Kidney (tissue), 13 donors: ENCODE measurements at regions not wholly inside any gene's neighbourhood (a gene's known extent, or its start where the extent isn't known, plus 50 kb on each side); places are given as distances from the start of the nearest gene placed in this dataset.

Experiments
- DNase-seq, 5 donors: peaks; one replicate each; pipeline ENCODE4 v3.0.0-alpha.2; 2013 to 2020
- FAIRE-seq: peaks from 2 replicates; lab custom pipeline; 2012; peaks lifted over from hg19 to GRCh38; lab: Jason Lieb, UNC
- H3K27ac ChIP-seq, 2 donors: one replicate each; pipeline ENCODE4 v1.7.0; 2013; ENCODE audit warnings: low read depth in 2 of 2, low read length in 2 of 2, inconsistent platforms in 1 of 2
- H3K27me3 ChIP-seq: one replicate; pipeline ENCODE4 v1.7.1; 2013; ENCODE audit warnings: low read length, inconsistent platforms; ENCODE audit not compliant: control insufficient read depth, insufficient read depth
- H3K36me3 ChIP-seq, 3 donors: one replicate each; pipeline versions ENCODE4 v1.7.0 to v1.7.1; 2013; ENCODE audit warnings: low read length in 3 of 3, control low read depth in 1 of 3, inconsistent platforms in 1 of 3; ENCODE audit not compliant: insufficient read depth in 3 of 3, control insufficient read depth in 2 of 3
- H3K4me1 ChIP-seq, 3 donors: one replicate each; pipeline versions ENCODE4 v1.7.0 to v1.7.1; 2013; ENCODE audit warnings: low read length in 3 of 3, inconsistent platforms in 1 of 3, low read depth in 1 of 3; ENCODE audit not compliant: control insufficient read depth in 2 of 3, insufficient read depth in 2 of 3
- H3K4me3 ChIP-seq, 3 donors: one replicate each; pipeline versions ENCODE4 v1.7.0 to v1.8.1; 2013; ENCODE audit warnings: low read length in 3 of 3, control low read depth in 1 of 3, inconsistent platforms in 1 of 3
- H3K9ac ChIP-seq, 3 donors: one replicate each; pipeline versions ENCODE4 v1.7.0 to v1.7.1; 2013; ENCODE audit warnings: low read length in 3 of 3, control low read depth in 1 of 3, inconsistent platforms in 1 of 3
- H3K9me3 ChIP-seq, 3 donors: one replicate each; pipeline versions ENCODE4 v1.7.0 to v1.7.1; 2013; ENCODE audit warnings: low read length in 3 of 3, control low read depth in 1 of 3, inconsistent platforms in 1 of 3; ENCODE audit not compliant: control insufficient read depth in 2 of 3, insufficient read depth in 1 of 3
- CTCF ChIP-seq: IDR thresholded peaks from 3 replicates; pipeline ENCODE4 v1.5.1; 2012; ENCODE audit warnings: mild to moderate bottlenecking, moderate library complexity, borderline replicate concordance; ENCODE audit not compliant: insufficient read depth; ENCODE audit errors: extremely low read depth
- intact Hi-C: fragments of 100-400 bp; cut with DNase I; formaldehyde crosslinking; loops from one replicate; pipeline ENCODE4 v1.11.1; 2022
- donor health status: control.
- donor health status: control.
- donor health status: control.
- donor health status: control.
- donor health status: control.
- donor health status: DM: yes; HTN: yes; CAD: no.
- donor health status: Normal renal cell carcinoma (clear cell type).

DNA sequence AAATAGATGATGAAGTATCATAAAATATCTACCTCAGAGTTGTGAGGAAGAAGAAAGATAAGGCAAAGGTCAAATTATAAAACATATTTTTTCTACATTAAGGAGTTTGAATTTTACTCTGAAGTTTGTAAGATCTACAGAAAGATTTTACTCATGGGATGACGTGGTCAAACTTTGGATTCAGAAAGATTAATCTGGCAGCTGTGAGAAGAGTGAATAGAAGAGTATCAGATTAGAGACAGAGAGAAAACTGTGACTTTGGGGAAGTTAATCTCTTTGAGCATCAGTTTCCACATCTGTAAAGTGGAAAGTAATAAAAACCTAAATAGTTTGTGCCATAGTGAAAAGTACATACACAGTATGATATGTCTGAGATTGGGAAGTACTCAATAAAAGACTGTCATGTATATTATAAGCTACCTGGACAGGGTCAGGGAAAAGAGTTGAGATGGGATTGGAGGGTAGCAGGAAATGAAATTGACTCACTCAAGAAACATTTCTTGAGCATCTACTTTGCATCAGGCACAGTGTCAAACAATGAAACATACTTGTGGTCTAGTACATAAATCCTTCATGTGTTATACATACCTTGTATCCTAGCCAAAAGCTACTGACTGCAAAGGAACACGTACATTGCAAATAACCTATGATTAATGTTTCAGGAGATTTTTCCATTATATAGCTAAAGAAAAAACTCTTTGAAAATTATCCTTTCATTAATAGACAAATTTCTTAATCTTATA, 222.1 kb downstream of the TMEM200A start:
- Histone ChIP-seq H3K4me3 (no peak overlapping the region), H3K36me3 (no peaks in the 10 kb centered on the region), H3K4me1 (no peaks in the 10 kb centered on the region), H3K27ac (no peak overlapping the region), H3K9me3 (peaks cover 0 to 9% (median 0%) of the 10 kb centered on the region in 3 donors), H3K9ac (no peak overlapping the region), H3K27me3 (no peaks in the 10 kb centered on the region)
- no peak for TF ChIP-seq CTCF
- peak; percentile 37 for FAIRE-seq
- intact Hi-C loops, result no loop called here
- no peak for DNase-seq

- DNase-seq (no peak), FAIRE-seq (no peak)
- Histone ChIP-seq H3K9ac (no peak overlapping the region), H3K36me3 (no peaks in the 10 kb centered on the region), H3K4me3 (no peak overlapping the region), H3K27ac (no peak overlapping the region), H3K9me3 (peaks cover 0 to 9% (median 0%) of the 10 kb centered on the region in 3 donors), H3K27me3 (no peaks in the 10 kb centered on the region), H3K4me1 (no peaks in the 10 kb centered on the region)
- intact Hi-C loops, result no loop called here
- TF ChIP-seq CTCF, result no peak
Measured at GRCh38 chr6:130593200-130593599, 227.4 kb downstream of the TMEM200A start.

- no peak for FAIRE-seq
- TF ChIP-seq CTCF, result no peak
Measured at GRCh38 chr6:130593948-130594347, 228.1 kb downstream of the TMEM200A start.

More at GRCh38 chr6:130593948-130594347, 228.1 kb downstream of the TMEM200A start:
- peaks cover 0 to 9% (median 0%) of the 10 kb centered on the region in 3 donors for H3K9me3 ChIP-seq
- no peak overlapping the region for H3K9ac ChIP-seq
- DNase-seq, result no peak
- intact Hi-C loops, result no loop called here
- H3K36me3 ChIP-seq, result no peaks in the 10 kb centered on the region
- H3K27ac ChIP-seq, result no peak overlapping the region
- no peaks in the 10 kb centered on the region for H3K4me1 ChIP-seq
- no peaks in the 10 kb centered on the region for H3K27me3 ChIP-seq
- H3K4me3 ChIP-seq, result no peak overlapping the region
